ENCODE measurements at regions not wholly inside any gene's neighbourhood (a gene's known extent, or its start where the extent isn't known, plus 50 kb on each side); places are given as distances from the start of the nearest gene placed in this dataset.

DNA sequence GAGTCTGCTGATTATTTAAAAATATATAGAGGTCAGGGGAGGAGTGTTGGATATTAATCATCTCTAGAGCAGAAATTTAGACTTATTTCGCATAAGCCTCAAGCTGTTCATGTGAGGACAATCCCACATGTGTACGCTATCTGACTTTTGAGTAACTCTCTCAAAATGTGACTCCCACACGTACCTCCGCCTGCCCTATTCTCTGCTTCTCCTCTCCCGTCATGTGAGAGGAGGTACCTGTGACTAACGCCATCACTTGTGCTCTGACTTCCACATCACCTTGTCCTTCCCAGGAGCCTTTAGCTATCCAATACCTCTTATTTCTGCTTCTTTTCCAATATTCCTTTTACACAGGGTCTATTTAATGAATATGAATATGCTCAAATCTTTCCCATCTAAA, 119.3 kb upstream of the CALCR start:
- TF ChIP-seq, protein P1, sequence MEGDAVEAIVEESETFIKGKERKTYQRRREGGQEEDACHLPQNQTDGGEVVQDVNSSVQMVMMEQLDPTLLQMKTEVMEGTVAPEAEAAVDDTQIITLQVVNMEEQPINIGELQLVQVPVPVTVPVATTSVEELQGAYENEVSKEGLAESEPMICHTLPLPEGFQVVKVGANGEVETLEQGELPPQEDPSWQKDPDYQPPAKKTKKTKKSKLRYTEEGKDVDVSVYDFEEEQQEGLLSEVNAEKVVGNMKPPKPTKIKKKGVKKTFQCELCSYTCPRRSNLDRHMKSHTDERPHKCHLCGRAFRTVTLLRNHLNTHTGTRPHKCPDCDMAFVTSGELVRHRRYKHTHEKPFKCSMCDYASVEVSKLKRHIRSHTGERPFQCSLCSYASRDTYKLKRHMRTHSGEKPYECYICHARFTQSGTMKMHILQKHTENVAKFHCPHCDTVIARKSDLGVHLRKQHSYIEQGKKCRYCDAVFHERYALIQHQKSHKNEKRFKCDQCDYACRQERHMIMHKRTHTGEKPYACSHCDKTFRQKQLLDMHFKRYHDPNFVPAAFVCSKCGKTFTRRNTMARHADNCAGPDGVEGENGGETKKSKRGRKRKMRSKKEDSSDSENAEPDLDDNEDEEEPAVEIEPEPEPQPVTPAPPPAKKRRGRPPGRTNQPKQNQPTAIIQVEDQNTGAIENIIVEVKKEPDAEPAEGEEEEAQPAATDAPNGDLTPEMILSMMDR (IDR thresholded peaks at IDR 0.05): no peak
- no peak for TF ChIP-seq POLR2A (IDR thresholded peaks at IDR 0.05)
